ENCODE measurements at regions not wholly inside any gene's neighbourhood (a gene's known extent, or its start where the extent isn't known, plus 50 kb on each side); places are given as distances from the start of the nearest gene placed in this dataset.

- no peak overlapping the region for H2AFZ ChIP-seq (ENCODE audit: low read depth, low read length, poor library complexity, severe bottlenecking)
- ATAC-seq, result no peak
Measured at GRCh38 chr11:28619846-28620540, 511.8 kb downstream of the METTL15 start.

More at GRCh38 chr11:28619846-28620540, 511.8 kb downstream of the METTL15 start:
- H3K4me1 ChIP-seq (ENCODE audit: control insufficient read depth in 1 of 2, insufficient read depth in 2 of 2, low read length in 2 of 2), result no peaks in the 10 kb centered on the region
- H3K4me3 ChIP-seq (replicated peaks in 1 of 2; ENCODE audit: low read depth in 1 of 2, low read length in 2 of 2), result no peak overlapping the region
- intact Hi-C loops (cut with micrococcal nuclease), result no loop called here
- RAD21 ChIA-PET (ENCODE audit: low non-redundant PET in 1 of 2, low total read pairs in 2 of 2, uncharacterized antibody in 2 of 2, unreplicated experiment in 2 of 2), result no interaction called here
- BruUV-seq (replicated peaks), result no TSS peak
- no peaks in the 10 kb centered on the region for H3K79me2 ChIP-seq (ENCODE audit: insufficient read depth, low read length)
- H4K20me1 ChIP-seq (ENCODE audit: insufficient read depth), result no peaks in the 10 kb centered on the region
- no peak overlapping the region for H3K4me2 ChIP-seq (ENCODE audit: low read length)
- no peak for TF ChIP-seq ELF1 (IDR thresholded peaks at IDR 0.05; ENCODE audit: borderline replicate concordance, low read depth)
- TF ChIP-seq POLR2AphosphoS5 (IDR thresholded peaks at IDR 0.05; ENCODE audit: low read depth, low read length), result no peak
- no peak for TF ChIP-seq ZNF274 (IDR thresholded peaks at IDR 0.05; ENCODE audit: low read depth, low read length)
- TF ChIP-seq JUND (IDR thresholded peaks at IDR 0.05), result no peak
- no peak for TF ChIP-seq CEBPB (IDR thresholded peaks at IDR 0.05; ENCODE audit: low read depth)
- no peak for TF ChIP-seq CBX3 (IDR thresholded peaks at IDR 0.05; ENCODE audit: low read depth)
- TF ChIP-seq RAD21 (IDR thresholded peaks at IDR 0.05; ENCODE audit: low read depth), result no peak
- TF ChIP-seq SP1 (IDR thresholded peaks at IDR 0.05; ENCODE audit: low read depth), result no peak
- no peak for TF ChIP-seq FOSL1 (IDR thresholded peaks at IDR 0.05; ENCODE audit: low read depth)
- TF ChIP-seq MAX (IDR thresholded peaks at IDR 0.05), result no peak
- no peak for TF ChIP-seq EZH2 (IDR thresholded peaks at IDR 0.05)
- no peak for TF ChIP-seq ATF3 (IDR thresholded peaks at IDR 0.05)
- TF ChIP-seq TCF7L2 (IDR thresholded peaks at IDR 0.05; ENCODE audit: borderline replicate concordance, extremely low read depth, insufficient read depth, insufficient read length), result no peak
- TF ChIP-seq ZFX (IDR thresholded peaks at IDR 0.05), result no peak
- no peak for TF ChIP-seq YY1 (IDR thresholded peaks at IDR 0.05; ENCODE audit: extremely low read depth, insufficient replicate concordance, low read depth, low read length)
- TF ChIP-seq EZH2phosphoT487 (IDR thresholded peaks at IDR 0.05; ENCODE audit: borderline replicate concordance), result no peak
- no peak for TF ChIP-seq POLR2A (IDR thresholded peaks at IDR 0.05; ENCODE audit: borderline replicate concordance, extremely low read depth, insufficient read depth, insufficient read length)
- no peak for TF ChIP-seq SIN3A (IDR thresholded peaks at IDR 0.05; ENCODE audit: low read depth)
- TF ChIP-seq ZBTB33 (IDR thresholded peaks at IDR 0.05; ENCODE audit: extremely low read depth, insufficient replicate concordance, low read length), result no peak
- TF ChIP-seq CTCF (IDR thresholded peaks at IDR 0.05 in 2 of 3, conservative IDR thresholded peaks at IDR 0.05 in 1 of 3; ENCODE audit: borderline replicate concordance in 1 of 3, insufficient read depth in 1 of 3, low read depth in 2 of 3, low read length in 2 of 3), result no peak
- no peak overlapping the region for H3K27ac ChIP-seq (ENCODE audit: low read depth, low read length)
- no peaks in the 10 kb centered on the region for H3K27me3 ChIP-seq (ENCODE audit: insufficient read depth, low read length)
- CTCF ChIA-PET, result no interaction called here
- DNase-seq (ENCODE audit: low read depth, low spot score), result no peak
- no peak overlapping the region for H3K9ac ChIP-seq (ENCODE audit: low read length)
- POLR2A ChIA-PET, result no interaction called here
- H3K9me3 ChIP-seq (ENCODE audit: control insufficient read depth in 1 of 2, insufficient read depth in 1 of 2, low read depth in 1 of 2, low read length in 2 of 2), result no peaks in the 10 kb centered on the region
- no peaks in the 10 kb centered on the region for H3K9me2 ChIP-seq (ENCODE audit: insufficient read depth)
- no peaks in the 10 kb centered on the region for H3K36me3 ChIP-seq (ENCODE audit: control insufficient read depth in 1 of 2, insufficient read depth in 2 of 2, low read length in 2 of 2)
